GM12878 (cell line): ENCODE measurements at regions not wholly inside any gene's neighbourhood (a gene's known extent, or its start where the extent isn't known, plus 50 kb on each side); places are given as distances from the start of the nearest gene placed in this dataset.

Experiments used
- ATAC-seq: fragments of 200-7000 bp; cut with Tn5 transposase; 3 replicates; pipeline ENCODE4 v1.9.1; 2020; ENCODE audit warnings: mild to moderate bottlenecking, moderate library complexity
- BruUV-seq: library from RNA; stranded (reverse); fragments of 400-500 nt; replicated peaks from 2 replicates; lab custom pipeline; 2021; lab: Mats Ljungman, UMichigan
- CTCF ChIA-PET: fragments of 300-600 bp; sonication (Branson Sonifier 250); formaldehyde crosslinking; extraction: SDS; loops from one replicate; lab custom pipeline; 2021; ENCODE audit warnings: inconsistent platforms; lab: Yijun Ruan, JAX
- POLR2A ChIA-PET: fragments of 350-600 bp; formaldehyde crosslinking; extraction: SDS; loops from one replicate; lab custom pipeline; 2021; ENCODE audit warnings: inconsistent platforms; lab: Charles Lee
- RAD21 ChIA-PET: fragments of 300-600 bp; sonication (Branson Sonifier 250); formaldehyde crosslinking; loops from one replicate; lab custom pipeline; 2023; ENCODE audit warnings: antibody characterized with exemption; ENCODE audit not compliant: unreplicated experiment; lab: Charles Lee
- SMC1A ChIA-PET: fragments of 300-600 bp; sonication (Branson Sonifier 250); formaldehyde crosslinking; loops from one replicate; lab custom pipeline; 2023; ENCODE audit not compliant: unreplicated experiment, uncharacterized antibody; lab: Charles Lee
- DNase-seq: peaks from one replicate; pipeline ENCODE4 v3.0.0-alpha.2; 2011; ENCODE audit warnings: low read depth, low spot score
- FAIRE-seq: peaks from 3 replicates; lab custom pipeline; 2011; peaks lifted over from hg19 to GRCh38; lab: Jason Lieb, UNC
- H2AFZ ChIP-seq: 2 replicates; pipeline ENCODE4 v1.6.0; 2011; ENCODE audit warnings: low read depth, low read length, control low read depth; ENCODE audit not compliant: control insufficient read depth
- H3K27ac ChIP-seq: 2 replicates; pipeline ENCODE4 v1.5.1; 2011; ENCODE audit warnings: control low read depth; ENCODE audit not compliant: control insufficient read depth, insufficient read depth
- H3K27me3 ChIP-seq, 2 experiments: replicated peaks in 1 of 2; 2 replicates each; pipeline versions ENCODE4 v1.6.0 to v1.6.1; 2011; ENCODE audit warnings: low read length in 1 of 2; ENCODE audit not compliant: control insufficient read depth in 2 of 2, insufficient read depth in 2 of 2
- H3K36me3 ChIP-seq, 2 experiments: 2 replicates each; pipeline ENCODE4 v1.5.1; 2011; ENCODE audit warnings: low read length in 1 of 2; ENCODE audit not compliant: control insufficient read depth in 2 of 2, insufficient read depth in 2 of 2
- H3K4me1 ChIP-seq: 2 replicates; pipeline ENCODE4 v1.6.1; 2011; ENCODE audit warnings: mild to moderate bottlenecking, low read length, moderate library complexity, mixed read lengths; ENCODE audit not compliant: control insufficient read depth, insufficient read depth
- H3K4me2 ChIP-seq: 2 replicates; pipeline ENCODE4 v1.6.0; 2011; ENCODE audit warnings: control low read depth; ENCODE audit not compliant: control insufficient read depth, insufficient read depth
- H3K4me3 ChIP-seq: fragments of 200-600 bp; sonication (generic); 2 replicates; pipeline ENCODE4 v1.5.1; 2016
- H3K79me2 ChIP-seq: 2 replicates; pipeline ENCODE4 v1.6.0; 2011; ENCODE audit warnings: low read length; ENCODE audit not compliant: control insufficient read depth, insufficient read depth
- H3K9ac ChIP-seq: 2 replicates; pipeline ENCODE4 v1.8.0; 2011; ENCODE audit warnings: low read length, control low read depth, mixed read lengths; ENCODE audit not compliant: control insufficient read depth, insufficient read depth
- H3K9me3 ChIP-seq: replicated peaks from 3 replicates; pipeline ENCODE4 v1.5.1; 2011; ENCODE audit warnings: mild to moderate bottlenecking, low read length; ENCODE audit not compliant: control insufficient read depth, insufficient read depth
- H4K20me1 ChIP-seq: 2 replicates; pipeline ENCODE4 v1.6.0; 2011; ENCODE audit not compliant: control insufficient read depth, insufficient read depth
- E2F4 ChIP-seq: IDR thresholded peaks from 2 replicates; pipeline ENCODE4 v1.6.1; 2012; ENCODE audit warnings: low read depth, low read length, improper control_type of control experiment
- E2F8 ChIP-seq: fragments of 450-650 bp; IDR thresholded peaks from 2 replicates; pipeline ENCODE4 v1.6.1; 2018; ENCODE audit warnings: mild to moderate bottlenecking, low read depth, moderate library complexity; ENCODE audit not compliant: partially characterized antibody
- IKZF1 ChIP-seq: fragments of 450-650 bp; conservative IDR thresholded peaks from 2 replicates; pipeline ENCODE4 v1.6.1; 2017; ENCODE audit warnings: antibody characterized with exemption, mild to moderate bottlenecking
- SREBF1 ChIP-seq: IDR thresholded peaks from 2 replicates; pipeline ENCODE4 v1.6.1; 2012; ENCODE audit warnings: mild to moderate bottlenecking, low read length
- ZBTB33 ChIP-seq: fragments of 450-650 bp; IDR thresholded peaks from 2 replicates; pipeline ENCODE4 v1.6.1; 2017; ENCODE audit warnings: mild to moderate bottlenecking
- WGBS: methylation state at CpG from one replicate; pipeline ENCODE4 v1.1.6; 2016; ENCODE audit warnings: low lambda C conversion rate; ENCODE audit not compliant: insufficient replicate concordance, insufficient coverage; ENCODE audit errors: missing lambda C conversion rate; 5-methylcytosine and 5-hydroxymethylcytosine counted together
- in situ Hi-C: fragments of 300-500 bp; cut with MboI; formaldehyde crosslinking; loops from 9 replicates; pipeline ENCODE4 v1.14.3; 2018; ENCODE audit warnings: mixed read lengths
- intact Hi-C: fragments of 100-400 bp; cut with micrococcal nuclease; formaldehyde crosslinking; loops from one replicate; pipeline ENCODE4 v1.14.2; 2022; ENCODE audit not compliant: unreplicated experiment

GRCh38 chr4:165627128-165627527, 245.9 kb upstream of the TLL1 start:
- H3K36me3 ChIP-seq, result no peaks in the 10 kb centered on the region
- ChIA-PET SMC1A (no interaction called here), RAD21 (no interaction called here), POLR2A (no interaction called here), CTCF (interaction anchor here (1.0 kb wide), 1 partner anchor 465 kb away, joined by 3 read pairs; no protein-coding TSS in a partner anchor)
- H3K79me2 ChIP-seq, result no peaks in the 10 kb centered on the region
- no peak overlapping the region for H3K4me3 ChIP-seq
- no peak overlapping the region for H2AFZ ChIP-seq
- H3K4me2 ChIP-seq, result no peak overlapping the region
- no peak for ATAC-seq
- WGBS, result 17% methylated on average over 3 of the region's 3 CpGs
- no peak for TF ChIP-seq E2F8
- TF ChIP-seq SREBF1, result no peak
- TF ChIP-seq IKZF1, result no peak
- no peak for TF ChIP-seq ZBTB33
- TF ChIP-seq E2F4, result no peak
- H3K27ac ChIP-seq, result no peak overlapping the region
- in situ Hi-C loops, result no loop called here
- BruUV-seq, result no TSS peak
- DNase-seq, result no peak
- no peaks in the 10 kb centered on the region for H4K20me1 ChIP-seq
- FAIRE-seq, result no peak
- H3K9ac ChIP-seq, result no peak overlapping the region
- H3K9me3 ChIP-seq, result no peaks in the 10 kb centered on the region
- no peaks in the 10 kb centered on the region for H3K27me3 ChIP-seq
- no peaks in the 10 kb centered on the region for H3K4me1 ChIP-seq
- intact Hi-C loops, result no loop called here
